Prostate gland (tissue), 2 donors: ENCODE measurements at regions not wholly inside any gene's neighbourhood (a gene's known extent, or its start where the extent isn't known, plus 50 kb on each side); places are given as distances from the start of the nearest gene placed in this dataset.

Experiments used
- DNase-seq: peaks from one replicate; pipeline ENCODE4 v3.0.0-alpha.2; 2019; ENCODE audit warnings: low spot score
- H3K27ac ChIP-seq, 2 donors: fragments of 200-600 bp; sonication (generic); 2 replicates each; pipeline ENCODE4 v1.5.1; 2017 to 2019
- H3K27me3 ChIP-seq: fragments of 200-600 bp; sonication (generic); replicated peaks from 2 replicates; pipeline ENCODE4 v1.5.1; 2019; ENCODE audit not compliant: insufficient read depth
- H3K36me3 ChIP-seq, 2 donors: fragments of 200-600 bp; sonication (generic); 1 replicate in 1 of 2; 2 replicates in 1 of 2; pipeline versions ENCODE4 v1.5.1 to v1.8.1; 2017 to 2019
- H3K4me1 ChIP-seq: fragments of 200-600 bp; sonication (generic); replicated peaks from 2 replicates; pipeline ENCODE4 v1.5.1; 2019
- H3K4me3 ChIP-seq, 2 donors: fragments of 200-600 bp; sonication (generic); 2 replicates each; pipeline ENCODE4 v1.5.1; 2017 to 2019
- H3K9me3 ChIP-seq: fragments of 200-600 bp; sonication (generic); 2 replicates; pipeline ENCODE4 v1.5.1; 2017
- POLR2A ChIP-seq: fragments of 450-650 bp; IDR thresholded peaks from one replicate; pipeline ENCODE4 v1.6.1; 2016; ENCODE audit warnings: antibody characterized with exemption, mild to moderate bottlenecking
- POLR2AphosphoS5 ChIP-seq: sonication (generic); formaldehyde crosslinking; IDR thresholded peaks from one replicate; pipeline ENCODE4 v1.6.1; 2017; ENCODE audit warnings: antibody characterized with exemption
- WGBS: methylation state at CpG from one replicate; pipeline ENCODE4 v1.1.5; 2018; 5-methylcytosine and 5-hydroxymethylcytosine counted together
- intact Hi-C: fragments of 100-400 bp; cut with DNase I; formaldehyde crosslinking; loops from one replicate; pipeline ENCODE4 v1.14.2; 2022
- TF ChIP-seq, protein P1 (sequence below), 4 experiments: fragments of 200-600 bp in 2 of 4; fragments of 450-650 bp in 2 of 4; sonication (generic) in 2 of 4; IDR thresholded peaks; 1 replicate in 3 of 4; 2 replicates in 1 of 4; pipeline ENCODE4 v1.5.1; 2016 to 2019; ENCODE audit warnings: antibody characterized with exemption in 4 of 4, mild to moderate bottlenecking in 2 of 4, moderate library complexity in 2 of 4

DNA sequence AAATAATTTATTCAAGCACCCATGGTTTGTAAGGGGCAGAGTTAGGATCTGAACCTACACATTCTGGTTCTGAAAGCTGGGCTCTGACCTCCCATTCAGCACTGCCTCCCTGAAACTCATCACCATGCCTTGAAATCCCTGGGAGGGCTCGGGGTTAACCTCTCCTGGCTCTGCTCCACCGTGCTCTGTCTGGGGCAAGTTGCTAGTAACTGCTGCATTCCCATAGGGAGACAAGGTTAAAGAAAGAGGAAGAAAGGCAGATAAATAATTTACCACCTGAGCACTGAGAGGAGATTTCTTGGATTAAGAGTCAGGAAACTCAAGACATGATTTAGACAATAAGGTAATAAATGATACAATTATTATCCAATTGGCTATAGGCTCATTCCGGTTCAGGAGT, 199.3 kb downstream of the KIF18A start:
- Histone ChIP-seq H3K4me3 (no peak overlapping the region), H3K27ac (no peak overlapping the region), H3K27me3 (no peaks in the 10 kb centered on the region), H3K36me3 (no peaks in the 10 kb centered on the region), H3K9me3 (no peaks in the 10 kb centered on the region), H3K4me1 (no peaks in the 10 kb centered on the region)
- TF ChIP-seq, protein P1, sequence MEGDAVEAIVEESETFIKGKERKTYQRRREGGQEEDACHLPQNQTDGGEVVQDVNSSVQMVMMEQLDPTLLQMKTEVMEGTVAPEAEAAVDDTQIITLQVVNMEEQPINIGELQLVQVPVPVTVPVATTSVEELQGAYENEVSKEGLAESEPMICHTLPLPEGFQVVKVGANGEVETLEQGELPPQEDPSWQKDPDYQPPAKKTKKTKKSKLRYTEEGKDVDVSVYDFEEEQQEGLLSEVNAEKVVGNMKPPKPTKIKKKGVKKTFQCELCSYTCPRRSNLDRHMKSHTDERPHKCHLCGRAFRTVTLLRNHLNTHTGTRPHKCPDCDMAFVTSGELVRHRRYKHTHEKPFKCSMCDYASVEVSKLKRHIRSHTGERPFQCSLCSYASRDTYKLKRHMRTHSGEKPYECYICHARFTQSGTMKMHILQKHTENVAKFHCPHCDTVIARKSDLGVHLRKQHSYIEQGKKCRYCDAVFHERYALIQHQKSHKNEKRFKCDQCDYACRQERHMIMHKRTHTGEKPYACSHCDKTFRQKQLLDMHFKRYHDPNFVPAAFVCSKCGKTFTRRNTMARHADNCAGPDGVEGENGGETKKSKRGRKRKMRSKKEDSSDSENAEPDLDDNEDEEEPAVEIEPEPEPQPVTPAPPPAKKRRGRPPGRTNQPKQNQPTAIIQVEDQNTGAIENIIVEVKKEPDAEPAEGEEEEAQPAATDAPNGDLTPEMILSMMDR (IDR thresholded peaks at IDR 0.05): no peak
- TF ChIP-seq POLR2AphosphoS5 (no peak), POLR2A (no peak)
- intact Hi-C loops: no loop called here
- DNase-seq: no peak
- 68% methylated on average over 3 of the region's 3 CpGs for WGBS

DNA sequence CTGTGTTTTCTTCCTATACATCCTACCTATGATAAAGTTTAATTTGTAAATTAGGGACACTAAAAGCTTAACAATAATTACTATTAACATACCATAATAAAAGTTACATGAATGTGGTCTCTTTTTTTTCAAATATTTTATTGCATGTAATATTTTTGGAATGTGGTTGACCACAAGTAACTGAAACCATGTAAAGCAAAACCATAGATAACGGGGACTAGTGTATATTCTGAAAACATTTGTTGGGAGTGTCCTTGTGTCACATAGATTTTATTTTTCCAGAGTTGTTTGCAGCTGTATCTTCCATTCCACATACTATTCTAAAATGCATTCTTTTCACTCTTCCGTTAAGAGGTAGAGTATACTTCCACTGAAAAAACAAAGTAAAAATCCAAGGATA, 200.4 kb downstream of the KIF18A start:
- TF ChIP-seq, protein P1 (IDR thresholded peaks at IDR 0.05): no peak
- TF ChIP-seq POLR2AphosphoS5: no peak
- no peak for TF ChIP-seq POLR2A

DNA sequence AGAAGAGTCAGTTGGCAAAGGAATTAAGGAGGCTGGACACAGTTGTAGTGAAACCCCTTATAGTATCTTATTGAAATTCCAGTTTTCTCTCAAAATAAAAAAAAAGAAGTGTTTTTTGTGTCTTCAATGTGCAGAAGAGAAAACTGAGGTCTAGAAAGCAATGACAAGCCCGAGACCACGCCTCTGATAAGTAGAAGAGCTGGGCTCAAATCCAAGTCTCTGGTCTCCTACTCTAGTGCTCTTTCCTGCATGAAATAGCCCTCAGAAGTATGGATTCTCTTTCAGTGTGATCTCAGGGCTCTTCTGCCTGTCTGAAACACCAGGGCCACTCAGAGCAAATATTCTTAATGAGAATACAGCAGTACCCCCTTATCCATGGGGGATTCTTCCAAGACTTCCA, 200.9 kb downstream of the KIF18A start:
- Histone ChIP-seq H3K4me3 (no peak overlapping the region), H3K36me3 (no peaks in the 10 kb centered on the region), H3K4me1 (no peaks in the 10 kb centered on the region), H3K27me3 (no peaks in the 10 kb centered on the region), H3K9me3 (no peaks in the 10 kb centered on the region), H3K27ac (no peak overlapping the region)
- no peak for DNase-seq
- intact Hi-C loops: no loop called here
- TF ChIP-seq POLR2AphosphoS5: no peak
- TF ChIP-seq POLR2A: no peak
- TF ChIP-seq, protein P1 (IDR thresholded peaks at IDR 0.05): no peak
- 67% methylated on average over 2 of the region's 2 CpGs for WGBS

More for the DNA sequence above, 200.4 kb downstream of the KIF18A start:
- Histone ChIP-seq H3K4me3 (no peak overlapping the region), H3K27ac (no peak overlapping the region), H3K27me3 (no peaks in the 10 kb centered on the region), H3K4me1 (no peaks in the 10 kb centered on the region), H3K36me3 (no peaks in the 10 kb centered on the region), H3K9me3 (no peaks in the 10 kb centered on the region)
- DNase-seq: no peak
- intact Hi-C loops: no loop called here
- 89% methylated on average over 2 of the region's 2 CpGs for WGBS

DNA sequence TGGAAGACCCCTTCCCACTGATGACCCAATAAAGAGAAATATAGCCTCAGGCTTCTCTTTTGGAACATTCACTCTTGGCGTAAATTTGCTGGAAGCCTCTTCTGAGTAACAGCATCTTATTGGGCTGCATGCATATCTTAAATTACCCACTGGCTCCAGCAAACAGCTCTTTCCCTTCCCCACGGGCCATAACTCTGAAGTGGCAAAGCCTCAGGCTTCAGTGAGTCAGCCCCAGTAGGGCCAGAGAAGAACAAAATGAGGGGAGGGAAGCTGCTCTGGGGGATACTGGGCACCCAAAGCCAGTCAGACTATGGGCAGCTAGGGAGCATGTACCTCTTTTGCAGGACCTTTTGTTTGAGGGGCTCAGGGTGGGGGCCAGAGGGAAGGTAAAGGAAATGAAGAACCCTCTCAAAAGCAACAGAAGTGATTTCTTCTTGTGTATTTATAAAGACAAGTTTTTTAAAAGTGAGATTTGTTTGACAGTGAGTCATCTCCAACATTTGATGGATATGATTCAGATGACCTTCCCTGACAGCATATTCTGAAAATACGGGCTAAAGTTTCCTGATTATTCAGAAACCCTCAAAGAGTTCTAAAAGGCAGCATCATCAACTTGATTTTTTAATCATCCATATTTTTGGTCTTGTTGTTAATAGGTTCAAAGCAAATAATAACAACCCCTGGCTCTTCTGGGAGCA, 203.4 kb downstream of the KIF18A start:
- 72% methylated on average over 3 of the region's 3 CpGs for WGBS
- TF ChIP-seq POLR2A: no peak
- TF ChIP-seq, protein P1 (IDR thresholded peaks at IDR 0.05): no peak
- TF ChIP-seq POLR2AphosphoS5: no peak
- intact Hi-C loops: no loop called here

DNA sequence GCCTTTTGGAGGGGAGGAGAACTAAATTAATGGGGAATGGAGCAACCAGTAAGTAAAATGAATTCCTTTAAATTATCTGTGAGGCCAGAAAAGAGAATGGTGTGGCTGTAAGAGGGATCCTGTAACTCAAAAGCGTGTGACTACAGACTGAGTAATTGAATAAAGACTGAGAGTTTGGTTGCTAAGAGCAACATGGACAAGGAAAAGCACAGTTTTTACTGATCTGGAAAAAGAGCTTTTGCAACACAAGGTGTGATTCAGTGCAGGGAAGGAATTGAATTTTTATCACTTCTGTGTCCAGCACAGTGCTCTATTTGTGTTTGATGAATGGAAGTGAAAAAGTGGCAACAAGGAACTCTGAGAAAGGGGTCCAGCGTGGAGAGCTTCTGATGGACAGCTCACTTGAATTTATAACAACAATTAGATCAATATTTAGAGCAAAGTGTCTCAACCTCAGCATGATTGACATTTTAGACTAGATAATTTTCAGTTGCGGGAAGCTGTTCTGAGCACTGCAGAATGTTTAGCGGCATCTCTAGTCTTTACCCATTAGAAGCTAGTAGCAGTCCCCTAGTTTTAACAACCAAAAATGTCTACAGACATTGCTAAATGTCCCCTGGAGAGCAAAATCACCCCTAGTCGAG, 202.8 kb upstream of the BDNF start:
- intact Hi-C loops: no loop called here
- WGBS: 83% methylated on average over 5 of the region's 5 CpGs
- Histone ChIP-seq H3K27me3 (no peaks in the 10 kb centered on the region), H3K27ac (no peak overlapping the region), H3K36me3 (no peaks in the 10 kb centered on the region), H3K4me1 (no peaks in the 10 kb centered on the region), H3K4me3 (no peak overlapping the region), H3K9me3 (no peaks in the 10 kb centered on the region)
- TF ChIP-seq, protein P1 (IDR thresholded peaks at IDR 0.05): no peak
- no peak for TF ChIP-seq POLR2A
- no peak for TF ChIP-seq POLR2AphosphoS5
- no peak for DNase-seq

More for the DNA sequence above, 203.4 kb downstream of the KIF18A start:
- no peaks in the 10 kb centered on the region for H3K36me3 ChIP-seq
- H3K9me3 ChIP-seq: no peaks in the 10 kb centered on the region
- H3K27me3 ChIP-seq: no peaks in the 10 kb centered on the region
- H3K27ac ChIP-seq: no peak overlapping the region
- no peak for DNase-seq
- no peaks in the 10 kb centered on the region for H3K4me1 ChIP-seq
- H3K4me3 ChIP-seq: no peak overlapping the region
